Upper lobe of right lung (tissue), 1 donor: ENCODE measurements at regions not wholly inside any gene's neighbourhood (a gene's known extent, or its start where the extent isn't known, plus 50 kb on each side); places are given as distances from the start of the nearest gene placed in this dataset.

Experiments
- ATAC-seq: fragments of 200-7000 bp; cut with Tn5 transposase; one replicate; pipeline ENCODE4 v1.9.1; 2020; ENCODE audit warnings: mild to moderate bottlenecking, moderate library complexity
- DNase-seq: peaks from one replicate; pipeline ENCODE4 v3.0.0-alpha.2; 2020
- H3K27ac ChIP-seq: fragments of 200-600 bp; one replicate; pipeline ENCODE4 v1.8.0; 2022
- H3K27me3 ChIP-seq: fragments of 200-600 bp; one replicate; pipeline ENCODE4 v1.8.0; 2022; ENCODE audit warnings: mild to moderate bottlenecking
- H3K36me3 ChIP-seq: fragments of 200-600 bp; one replicate; pipeline ENCODE4 v1.8.0; 2022
- H3K4me1 ChIP-seq: fragments of 200-600 bp; one replicate; pipeline ENCODE4 v1.8.0; 2022
- H3K4me3 ChIP-seq: fragments of 200-600 bp; one replicate; pipeline ENCODE4 v1.8.0; 2022; ENCODE audit warnings: mild to moderate bottlenecking
- H3K9me3 ChIP-seq: fragments of 200-600 bp; one replicate; pipeline ENCODE4 v1.8.0; 2022
- CTCF ChIP-seq: fragments of 200-600 bp; IDR thresholded peaks from one replicate; pipeline ENCODE4 v1.8.0; 2022; ENCODE audit warnings: antibody characterized with exemption
- intact Hi-C: fragments of 100-400 bp; cut with DNase I; formaldehyde crosslinking; loops from one replicate; pipeline ENCODE4 v1.11.0; 2022
- donor health status: DM: no; HTN: yes; CAD: no; lungs with severe emphysema.

GRCh38 chr9:87095951-87096350, 148.6 kb upstream of the GAS1 start:
- H3K4me1 ChIP-seq: no peaks in the 10 kb centered on the region
- no peak overlapping the region for H3K27ac ChIP-seq
- no peaks in the 10 kb centered on the region for H3K9me3 ChIP-seq
- intact Hi-C loops: no loop called here
- no peaks in the 10 kb centered on the region for H3K36me3 ChIP-seq
- no peak overlapping the region for H3K4me3 ChIP-seq
- DNase-seq (no peak), ATAC-seq (no peak)
- peaks cover 4% of the 10 kb centered on the region for H3K27me3 ChIP-seq
- TF ChIP-seq CTCF: no peak

DNA sequence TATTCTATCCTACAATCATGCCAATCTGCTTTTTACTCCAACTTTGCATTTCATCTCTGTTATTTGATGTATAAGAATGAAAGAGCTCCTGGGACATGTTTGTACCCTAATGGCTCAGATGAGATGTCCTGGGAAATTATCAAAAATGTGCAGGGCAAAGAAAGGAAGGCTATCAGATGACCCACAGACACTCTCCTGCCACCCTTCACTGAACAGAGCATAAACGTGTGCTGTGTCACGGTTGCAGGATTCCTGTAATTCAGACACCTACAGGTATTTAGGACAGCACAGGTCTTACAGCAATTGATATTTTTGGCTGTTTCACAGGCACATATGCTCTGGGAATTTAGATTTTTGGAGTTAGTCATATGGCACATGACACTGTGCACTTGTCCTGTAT, 149.2 kb upstream of the GAS1 start:
- no peak for DNase-seq
- Histone ChIP-seq H3K36me3 (no peaks in the 10 kb centered on the region), H3K27me3 (peaks cover 4% of the 10 kb centered on the region), H3K27ac (no peak overlapping the region), H3K9me3 (no peaks in the 10 kb centered on the region), H3K4me1 (no peaks in the 10 kb centered on the region), H3K4me3 (no peak overlapping the region)
- TF ChIP-seq CTCF: no peak
- intact Hi-C loops: no loop called here
- no peak for ATAC-seq

- no peak for TF ChIP-seq CTCF
- H3K27me3 ChIP-seq: peaks cover 4% of the 10 kb centered on the region
- no peak overlapping the region for H3K4me3 ChIP-seq
- H3K9me3 ChIP-seq: no peaks in the 10 kb centered on the region
- intact Hi-C loops: no loop called here
- H3K27ac ChIP-seq: no peak overlapping the region
- no peaks in the 10 kb centered on the region for H3K4me1 ChIP-seq
- no peak for DNase-seq
- ATAC-seq: no peak
- no peaks in the 10 kb centered on the region for H3K36me3 ChIP-seq
Observed at GRCh38 chr9:87097238-87097637, 149.9 kb upstream of the GAS1 start.

GRCh38 chr9:87099407-87099806, 152.1 kb upstream of the GAS1 start:
- no peak for ATAC-seq
- Histone ChIP-seq H3K4me1 (no peaks in the 10 kb centered on the region), H3K4me3 (no peak overlapping the region), H3K27me3 (peaks cover 4% of the 10 kb centered on the region), H3K9me3 (no peaks in the 10 kb centered on the region), H3K36me3 (no peaks in the 10 kb centered on the region), H3K27ac (no peak overlapping the region)
- no peak for DNase-seq
- no peak for TF ChIP-seq CTCF
- intact Hi-C loops: no loop called here

DNA sequence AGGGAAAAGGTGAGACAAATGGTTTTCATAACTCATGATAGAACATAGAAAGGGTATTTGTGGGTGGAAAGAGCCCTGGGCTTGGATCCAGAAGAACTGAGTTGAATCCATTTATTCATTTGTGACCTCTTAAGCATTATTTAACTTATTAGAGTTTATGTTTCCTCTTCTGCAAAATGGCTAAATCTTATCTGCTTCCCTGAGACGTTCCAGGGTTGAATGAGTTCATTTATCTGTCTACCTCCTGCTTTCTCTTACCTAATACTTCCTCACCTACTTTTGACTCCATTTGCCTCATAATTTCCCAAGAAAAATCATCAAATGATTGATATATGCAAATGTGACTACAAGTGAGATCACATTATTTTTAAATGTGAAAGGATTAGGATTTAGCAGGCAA, 152.7 kb upstream of the GAS1 start:
- H3K9me3 ChIP-seq: no peaks in the 10 kb centered on the region
- no peak for TF ChIP-seq CTCF
- H3K36me3 ChIP-seq: no peaks in the 10 kb centered on the region
- no peak overlapping the region for H3K27ac ChIP-seq
- peaks cover 4% of the 10 kb centered on the region for H3K27me3 ChIP-seq
- intact Hi-C loops: no loop called here
- no peak overlapping the region for H3K4me3 ChIP-seq
- ATAC-seq (no peak), DNase-seq (no peak)
- H3K4me1 ChIP-seq: no peaks in the 10 kb centered on the region

- intact Hi-C loops: no loop called here
- H3K4me3 ChIP-seq: no peak overlapping the region
- no peak overlapping the region for H3K27ac ChIP-seq
- ATAC-seq (no peak), DNase-seq (no peak)
- H3K9me3 ChIP-seq: no peaks in the 10 kb centered on the region
- no peak for TF ChIP-seq CTCF
- no peaks in the 10 kb centered on the region for H3K36me3 ChIP-seq
- peaks cover 3% of the 10 kb centered on the region for H3K27me3 ChIP-seq
- no peaks in the 10 kb centered on the region for H3K4me1 ChIP-seq
Observed at GRCh38 chr9:87102126-87102525, 154.8 kb upstream of the GAS1 start.
